ENCODE measurements at regions not wholly inside any gene's neighbourhood (a gene's known extent, or its start where the extent isn't known, plus 50 kb on each side); places are given as distances from the start of the nearest gene placed in this dataset.

- peaks cover 7% of the 10 kb centered on the region for H3K9me3 ChIP-seq (replicated peaks)
These were observed 250.3 kb downstream of the ANAPC1 start for GRCh38 chr2:111633643-111634042.

GRCh38 chr2:111634050-111634794 is 249.8 kb downstream of the ANAPC1 start:
- Histone ChIP-seq H3K4me3 (no peak overlapping the region), H3K27me3 (replicated peaks) (no peaks in the 10 kb centered on the region), H3K27ac (no peak overlapping the region), H3K4me1 (replicated peaks) (no peaks in the 10 kb centered on the region), H3K36me3 (no peaks in the 10 kb centered on the region), H3K9me3 (replicated peaks) (peaks cover 2% of the 10 kb centered on the region)
- no peak for DNase-seq (ENCODE audit: low read depth in 1 of 2, low spot score in 2 of 2)

More at GRCh38 chr2:111633643-111634042, 250.3 kb downstream of the ANAPC1 start:
- DNase-seq (ENCODE audit: low read depth in 1 of 2, low spot score in 2 of 2), result no peak
- no peaks in the 10 kb centered on the region for H3K36me3 ChIP-seq
- H3K27me3 ChIP-seq (replicated peaks), result no peaks in the 10 kb centered on the region
- H3K27ac ChIP-seq, result no peak overlapping the region
- no peak overlapping the region for H3K4me3 ChIP-seq
- H3K4me1 ChIP-seq (replicated peaks), result no peaks in the 10 kb centered on the region

GRCh38 chr2:111634995-111635538 is 248.9 kb downstream of the ANAPC1 start:
- no peak for DNase-seq (ENCODE audit: low read depth in 1 of 2, low spot score in 2 of 2)
- Histone ChIP-seq H3K27me3 (replicated peaks) (no peaks in the 10 kb centered on the region), H3K4me1 (replicated peaks) (no peaks in the 10 kb centered on the region), H3K27ac (no peak overlapping the region), H3K4me3 (no peak overlapping the region), H3K36me3 (no peaks in the 10 kb centered on the region), H3K9me3 (replicated peaks) (peaks cover 2% of the 10 kb centered on the region; the same call in 1 of the 2 replicates)

GRCh38 chr2:111636905-111637304 is 247.1 kb downstream of the ANAPC1 start:
- H3K36me3 ChIP-seq, result no peaks in the 10 kb centered on the region
- H3K4me1 ChIP-seq (replicated peaks), result no peaks in the 10 kb centered on the region
- no peak overlapping the region for H3K27ac ChIP-seq
- H3K27me3 ChIP-seq (replicated peaks), result no peaks in the 10 kb centered on the region
- H3K4me3 ChIP-seq, result no peak overlapping the region
- DNase-seq (ENCODE audit: low read depth in 1 of 2, low spot score in 2 of 2), result no peak
- 0 out of 2 replicates have a peak, but pooled peaks cover 2% of the 10 kb centered on the region for H3K9me3 ChIP-seq (replicated peaks)

GRCh38 chr2:111638274-111638877 is 245.6 kb downstream of the ANAPC1 start:
- no peak overlapping the region for H3K27ac ChIP-seq
- H3K27me3 ChIP-seq (replicated peaks), result no peaks in the 10 kb centered on the region
- H3K4me3 ChIP-seq, result no peak overlapping the region
- DNase-seq (ENCODE audit: low read depth in 1 of 2, low spot score in 2 of 2), result no peak
- no peaks in the 10 kb centered on the region for H3K36me3 ChIP-seq
- H3K4me1 ChIP-seq (replicated peaks), result no peaks in the 10 kb centered on the region
- H3K9me3 ChIP-seq (replicated peaks), result 0 out of 2 replicates have a peak, but pooled peaks cover 2% of the 10 kb centered on the region

GRCh38 chr2:111640480-111640879 is 243.5 kb downstream of the ANAPC1 start:
- H3K27me3 ChIP-seq (replicated peaks), result no peaks in the 10 kb centered on the region
- no peaks in the 10 kb centered on the region for H3K36me3 ChIP-seq
- no peaks in the 10 kb centered on the region for H3K9me3 ChIP-seq (replicated peaks)
- no peak overlapping the region for H3K27ac ChIP-seq
- no peaks in the 10 kb centered on the region for H3K4me1 ChIP-seq (replicated peaks)
- no peak overlapping the region for H3K4me3 ChIP-seq
- DNase-seq (ENCODE audit: low read depth in 1 of 2, low spot score in 2 of 2), result no peak

- Histone ChIP-seq H3K4me1 (replicated peaks) (no peaks in the 10 kb centered on the region), H3K27me3 (replicated peaks) (no peaks in the 10 kb centered on the region), H3K4me3 (no peak overlapping the region), H3K27ac (no peak overlapping the region), H3K36me3 (no peaks in the 10 kb centered on the region), H3K9me3 (replicated peaks) (no peaks in the 10 kb centered on the region)
- no peak for DNase-seq (ENCODE audit: low read depth in 1 of 2, low spot score in 2 of 2)
These were observed 241.2 kb downstream of the ANAPC1 start for GRCh38 chr2:111642586-111643327.

GRCh38 chr2:111643759-111644158 is 240.2 kb downstream of the ANAPC1 start:
- H3K4me1 ChIP-seq (replicated peaks), result no peaks in the 10 kb centered on the region
- no peak overlapping the region for H3K4me3 ChIP-seq
- no peaks in the 10 kb centered on the region for H3K27me3 ChIP-seq (replicated peaks)
- DNase-seq (ENCODE audit: low read depth in 1 of 2, low spot score in 2 of 2), result no peak
- H3K27ac ChIP-seq, result no peak overlapping the region
- H3K36me3 ChIP-seq, result no peaks in the 10 kb centered on the region
- H3K9me3 ChIP-seq (replicated peaks), result no peaks in the 10 kb centered on the region

GRCh38 chr2:111647359-111647758 is 236.6 kb downstream of the ANAPC1 start:
- no peaks in the 10 kb centered on the region for H3K27me3 ChIP-seq (replicated peaks)
- no peaks in the 10 kb centered on the region for H3K4me1 ChIP-seq (replicated peaks)
- H3K27ac ChIP-seq, result no peak overlapping the region
- no peak overlapping the region for H3K4me3 ChIP-seq
- DNase-seq (ENCODE audit: low read depth in 1 of 2, low spot score in 2 of 2), result no peak
- H3K9me3 ChIP-seq (replicated peaks), result no peaks in the 10 kb centered on the region
- H3K36me3 ChIP-seq, result no peaks in the 10 kb centered on the region

- peaks cover 14% of the 10 kb centered on the region for H3K4me1 ChIP-seq (replicated peaks)
- DNase-seq (ENCODE audit: low read depth in 1 of 2, low spot score in 2 of 2), result no peak
- no peaks in the 10 kb centered on the region for H3K9me3 ChIP-seq (replicated peaks)
- H3K27ac ChIP-seq, result no peak overlapping the region
- no peaks in the 10 kb centered on the region for H3K36me3 ChIP-seq
- H3K27me3 ChIP-seq (replicated peaks), result no peaks in the 10 kb centered on the region
- no peak overlapping the region for H3K4me3 ChIP-seq
These were observed 232.0 kb downstream of the ANAPC1 start for GRCh38 chr2:111652038-111652437.

- Histone ChIP-seq H3K9me3 (replicated peaks) (no peaks in the 10 kb centered on the region), H3K36me3 (no peaks in the 10 kb centered on the region), H3K27me3 (replicated peaks) (no peaks in the 10 kb centered on the region), H3K4me1 (replicated peaks) (peaks cover 14% of the 10 kb centered on the region), H3K4me3 (no peak overlapping the region), H3K27ac (no peak overlapping the region)
- DNase-seq (ENCODE audit: low read depth in 1 of 2, low spot score in 2 of 2), result no peak
These were observed 231.3 kb downstream of the ANAPC1 start for GRCh38 chr2:111652681-111653080.

- H3K4me1 ChIP-seq (replicated peaks), result peaks cover 14% of the 10 kb centered on the region
- H3K27me3 ChIP-seq (replicated peaks), result no peaks in the 10 kb centered on the region
- H3K36me3 ChIP-seq, result no peaks in the 10 kb centered on the region
- no peaks in the 10 kb centered on the region for H3K9me3 ChIP-seq (replicated peaks)
- H3K27ac ChIP-seq, result no peak overlapping the region
- H3K4me3 ChIP-seq, result no peak overlapping the region
- DNase-seq (ENCODE audit: low read depth in 1 of 2, low spot score in 2 of 2), result no peak
These were observed 230.8 kb downstream of the ANAPC1 start for GRCh38 chr2:111653103-111653624.

GRCh38 chr2:111653913-111654312 is 230.1 kb downstream of the ANAPC1 start:
- Histone ChIP-seq H3K4me1 (replicated peaks) (peaks cover 14% of the 10 kb centered on the region), H3K4me3 (no peak overlapping the region), H3K9me3 (replicated peaks) (no peaks in the 10 kb centered on the region), H3K27ac (no peak overlapping the region), H3K36me3 (no peaks in the 10 kb centered on the region), H3K27me3 (replicated peaks) (no peaks in the 10 kb centered on the region)
- no peak for DNase-seq (ENCODE audit: low read depth in 1 of 2, low spot score in 2 of 2)

All from SJSA1 (cell line).